ENCODE measurements at regions not wholly inside any gene's neighbourhood (a gene's known extent, or its start where the extent isn't known, plus 50 kb on each side); places are given as distances from the start of the nearest gene placed in this dataset.
"Not testable (repeated sequence)": the region's sequence is repeated elsewhere in the genome, so short reads cannot be mapped to it uniquely, and the experiment has no call there.

DNA sequence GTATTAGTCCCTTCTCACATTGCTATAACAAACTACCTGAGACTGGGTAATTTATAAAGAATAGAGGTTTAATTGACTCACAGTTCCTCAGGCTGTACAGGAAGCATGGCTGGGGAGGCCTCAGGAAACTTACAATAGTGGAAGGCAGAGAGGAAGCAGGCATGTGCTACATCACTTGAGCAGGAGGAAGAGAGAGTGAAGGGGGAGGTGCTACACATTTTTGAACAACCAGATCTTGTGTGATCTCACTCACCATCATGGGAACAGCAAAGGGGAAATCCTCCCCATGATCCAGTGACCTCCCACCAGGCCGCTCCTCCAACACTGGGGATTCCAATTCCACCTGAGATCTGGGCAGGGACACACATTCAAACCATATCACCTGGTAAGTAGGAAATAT lies 630.6 kb downstream of the QKI start (continued):
- TF ChIP-seq, protein P1, sequence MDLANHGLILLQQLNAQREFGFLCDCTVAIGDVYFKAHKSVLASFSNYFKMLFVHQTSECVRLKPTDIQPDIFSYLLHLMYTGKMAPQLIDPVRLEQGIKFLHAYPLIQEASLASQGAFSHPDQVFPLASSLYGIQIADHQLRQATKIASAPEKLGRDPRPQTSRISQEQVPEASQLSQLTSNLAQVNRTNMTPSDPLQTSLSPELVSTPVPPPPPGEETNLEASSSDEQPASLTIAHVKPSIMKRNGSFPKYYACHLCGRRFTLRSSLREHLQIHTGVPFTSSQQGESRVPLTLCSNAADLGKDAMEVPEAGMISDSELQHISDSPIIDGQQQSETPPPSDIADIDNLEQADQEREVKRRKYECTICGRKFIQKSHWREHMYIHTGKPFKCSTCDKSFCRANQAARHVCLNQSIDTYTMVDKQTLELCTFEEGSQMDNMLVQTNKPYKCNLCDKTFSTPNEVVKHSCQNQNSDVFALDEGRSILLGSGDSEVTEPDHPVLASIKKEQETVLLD (CRISPR knock-in tag; IDR thresholded peaks at IDR 0.05; ENCODE audit: low read depth): no peak
- TF ChIP-seq ZBTB7A (CRISPR knock-in tag; IDR thresholded peaks at IDR 0.05) (no peak), SKI (IDR thresholded peaks at IDR 0.05; ENCODE audit: partially characterized antibody) (no peak), ZNF615 (CRISPR knock-in tag; IDR thresholded peaks at IDR 0.05; ENCODE audit: borderline replicate concordance) (no peak), ZNF230 (CRISPR knock-in tag; IDR thresholded peaks at IDR 0.05) (no peak), REPIN1 (CRISPR knock-in tag; IDR thresholded peaks at IDR 0.05; ENCODE audit: borderline replicate concordance, low read depth) (no peak)
- TF ChIP-seq, protein P2, sequence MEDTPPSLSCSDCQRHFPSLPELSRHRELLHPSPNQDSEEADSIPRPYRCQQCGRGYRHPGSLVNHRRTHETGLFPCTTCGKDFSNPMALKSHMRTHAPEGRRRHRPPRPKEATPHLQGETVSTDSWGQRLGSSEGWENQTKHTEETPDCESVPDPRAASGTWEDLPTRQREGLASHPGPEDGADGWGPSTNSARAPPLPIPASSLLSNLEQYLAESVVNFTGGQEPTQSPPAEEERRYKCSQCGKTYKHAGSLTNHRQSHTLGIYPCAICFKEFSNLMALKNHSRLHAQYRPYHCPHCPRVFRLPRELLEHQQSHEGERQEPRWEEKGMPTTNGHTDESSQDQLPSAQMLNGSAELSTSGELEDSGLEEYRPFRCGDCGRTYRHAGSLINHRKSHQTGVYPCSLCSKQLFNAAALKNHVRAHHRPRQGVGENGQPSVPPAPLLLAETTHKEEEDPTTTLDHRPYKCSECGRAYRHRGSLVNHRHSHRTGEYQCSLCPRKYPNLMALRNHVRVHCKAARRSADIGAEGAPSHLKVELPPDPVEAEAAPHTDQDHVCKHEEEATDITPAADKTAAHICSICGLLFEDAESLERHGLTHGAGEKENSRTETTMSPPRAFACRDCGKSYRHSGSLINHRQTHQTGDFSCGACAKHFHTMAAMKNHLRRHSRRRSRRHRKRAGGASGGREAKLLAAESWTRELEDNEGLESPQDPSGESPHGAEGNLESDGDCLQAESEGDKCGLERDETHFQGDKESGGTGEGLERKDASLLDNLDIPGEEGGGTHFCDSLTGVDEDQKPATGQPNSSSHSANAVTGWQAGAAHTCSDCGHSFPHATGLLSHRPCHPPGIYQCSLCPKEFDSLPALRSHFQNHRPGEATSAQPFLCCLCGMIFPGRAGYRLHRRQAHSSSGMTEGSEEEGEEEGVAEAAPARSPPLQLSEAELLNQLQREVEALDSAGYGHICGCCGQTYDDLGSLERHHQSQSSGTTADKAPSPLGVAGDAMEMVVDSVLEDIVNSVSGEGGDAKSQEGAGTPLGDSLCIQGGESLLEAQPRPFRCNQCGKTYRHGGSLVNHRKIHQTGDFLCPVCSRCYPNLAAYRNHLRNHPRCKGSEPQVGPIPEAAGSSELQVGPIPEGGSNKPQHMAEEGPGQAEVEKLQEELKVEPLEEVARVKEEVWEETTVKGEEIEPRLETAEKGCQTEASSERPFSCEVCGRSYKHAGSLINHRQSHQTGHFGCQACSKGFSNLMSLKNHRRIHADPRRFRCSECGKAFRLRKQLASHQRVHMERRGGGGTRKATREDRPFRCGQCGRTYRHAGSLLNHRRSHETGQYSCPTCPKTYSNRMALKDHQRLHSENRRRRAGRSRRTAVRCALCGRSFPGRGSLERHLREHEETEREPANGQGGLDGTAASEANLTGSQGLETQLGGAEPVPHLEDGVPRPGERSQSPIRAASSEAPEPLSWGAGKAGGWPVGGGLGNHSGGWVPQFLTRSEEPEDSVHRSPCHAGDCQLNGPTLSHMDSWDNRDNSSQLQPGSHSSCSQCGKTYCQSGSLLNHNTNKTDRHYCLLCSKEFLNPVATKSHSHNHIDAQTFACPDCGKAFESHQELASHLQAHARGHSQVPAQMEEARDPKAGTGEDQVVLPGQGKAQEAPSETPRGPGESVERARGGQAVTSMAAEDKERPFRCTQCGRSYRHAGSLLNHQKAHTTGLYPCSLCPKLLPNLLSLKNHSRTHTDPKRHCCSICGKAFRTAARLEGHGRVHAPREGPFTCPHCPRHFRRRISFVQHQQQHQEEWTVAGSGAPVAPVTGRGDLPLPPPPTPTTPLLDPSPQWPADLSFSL (CRISPR knock-in tag; IDR thresholded peaks at IDR 0.05): no peak

DNA sequence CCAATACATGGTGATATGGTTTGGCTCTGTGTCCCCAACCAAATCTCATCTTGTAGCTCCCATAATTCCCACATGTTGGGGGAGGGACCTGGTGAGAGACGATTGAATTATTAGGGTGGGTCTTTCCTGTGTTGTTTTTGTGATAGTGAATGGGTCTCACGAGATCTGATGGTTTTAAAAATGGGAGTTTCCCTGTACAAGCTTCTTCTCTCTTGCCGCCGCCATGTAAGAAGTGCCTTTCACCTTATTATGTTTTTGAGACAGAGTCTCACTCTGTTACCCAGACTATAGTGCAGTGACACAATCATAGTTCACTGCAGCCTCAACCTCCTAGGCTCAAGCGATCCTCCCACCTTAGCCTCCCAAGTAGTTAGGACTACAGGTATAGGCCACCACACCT lies 629.1 kb downstream of the QKI start:
- in situ Hi-C loops (cut with HindIII; ENCODE audit: extremely low pct_ligation_motif_present, low pct_unique_long_range_greater_than_20kb): not testable (repeated sequence)

More for the DNA sequence above, 629.1 kb downstream of the QKI start:
- intact Hi-C loops (cut with micrococcal nuclease; ENCODE audit: unreplicated experiment); H3K9ac ChIP-seq (ENCODE audit: insufficient read depth, low read depth, low read length); H3K4me1 ChIP-seq (ENCODE audit: insufficient read depth, low read length); H3K27me3 ChIP-seq (ENCODE audit: control insufficient read depth in 1 of 2, insufficient read depth in 2 of 2, low read length in 2 of 2); H3K36me3 ChIP-seq (replicated peaks in 1 of 2; ENCODE audit: control insufficient read depth in 1 of 2, insufficient read depth in 2 of 2, low read length in 2 of 2); H4K20me1 ChIP-seq (ENCODE audit: insufficient read depth, low read length); H3K9me3 ChIP-seq (ENCODE audit: low read length); ATAC-seq; H3K27ac ChIP-seq (ENCODE audit: extremely low read length, insufficient read depth, low read length); BruUV-seq (replicated peaks); H3K79me2 ChIP-seq (ENCODE audit: insufficient read depth, low read length); H3K4me3 ChIP-seq (replicated peaks in 1 of 3; ENCODE audit: insufficient read depth in 1 of 3, low read depth in 2 of 3, low read length in 3 of 3); DNase-seq (ENCODE audit: low spot score); FAIRE-seq; CTCF ChIA-PET (ENCODE audit: low intra/inter-chr PET ratio, low total read pairs); H3K4me2 ChIP-seq (ENCODE audit: low read depth, low read length); POLR2A ChIA-PET; H2AFZ ChIP-seq (ENCODE audit: low read length): not testable (repeated sequence)
- WGBS (ENCODE audit: low lambda C conversion rate): 41% methylated on average over 5 of the region's 5 CpGs

Measured in HepG2 (cell line).